ENCODE measurements at regions not wholly inside any gene's neighbourhood (a gene's known extent, or its start where the extent isn't known, plus 50 kb on each side); places are given as distances from the start of the nearest gene placed in this dataset.

- no peak for DNase-seq (ENCODE audit: low read depth)
- H3K4me3 ChIP-seq (replicated peaks; ENCODE audit: low read depth, low read length), result no peak overlapping the region
Observed at GRCh38 chr1:4964634-4965345, 310.4 kb downstream of the AJAP1 start.

DNA sequence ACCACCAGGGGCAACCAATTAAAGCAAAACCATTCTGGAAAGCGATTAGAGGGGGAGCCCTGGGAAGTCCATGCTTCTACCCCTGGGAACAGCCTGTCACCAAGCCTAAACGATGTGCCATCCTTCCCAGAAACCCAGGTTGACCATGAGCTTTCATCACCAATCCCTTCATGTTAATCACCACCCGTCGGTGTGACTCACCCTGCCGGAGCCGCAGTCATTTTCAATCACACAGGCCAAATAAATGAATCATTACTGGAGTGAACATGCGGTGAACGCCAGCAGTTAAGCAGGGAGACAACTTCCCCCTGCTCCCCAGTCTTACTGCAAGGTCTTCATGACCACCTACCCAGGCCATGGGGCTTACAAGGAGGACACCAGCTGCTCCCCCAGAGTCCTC is 308.8 kb downstream of the AJAP1 start:
- no peak overlapping the region for H3K4me3 ChIP-seq (replicated peaks; ENCODE audit: low read depth, low read length)
- DNase-seq (ENCODE audit: low read depth), result no peak
- TF ChIP-seq, protein P1, sequence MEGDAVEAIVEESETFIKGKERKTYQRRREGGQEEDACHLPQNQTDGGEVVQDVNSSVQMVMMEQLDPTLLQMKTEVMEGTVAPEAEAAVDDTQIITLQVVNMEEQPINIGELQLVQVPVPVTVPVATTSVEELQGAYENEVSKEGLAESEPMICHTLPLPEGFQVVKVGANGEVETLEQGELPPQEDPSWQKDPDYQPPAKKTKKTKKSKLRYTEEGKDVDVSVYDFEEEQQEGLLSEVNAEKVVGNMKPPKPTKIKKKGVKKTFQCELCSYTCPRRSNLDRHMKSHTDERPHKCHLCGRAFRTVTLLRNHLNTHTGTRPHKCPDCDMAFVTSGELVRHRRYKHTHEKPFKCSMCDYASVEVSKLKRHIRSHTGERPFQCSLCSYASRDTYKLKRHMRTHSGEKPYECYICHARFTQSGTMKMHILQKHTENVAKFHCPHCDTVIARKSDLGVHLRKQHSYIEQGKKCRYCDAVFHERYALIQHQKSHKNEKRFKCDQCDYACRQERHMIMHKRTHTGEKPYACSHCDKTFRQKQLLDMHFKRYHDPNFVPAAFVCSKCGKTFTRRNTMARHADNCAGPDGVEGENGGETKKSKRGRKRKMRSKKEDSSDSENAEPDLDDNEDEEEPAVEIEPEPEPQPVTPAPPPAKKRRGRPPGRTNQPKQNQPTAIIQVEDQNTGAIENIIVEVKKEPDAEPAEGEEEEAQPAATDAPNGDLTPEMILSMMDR (IDR thresholded peaks at IDR 0.05; ENCODE audit: low read length, missing control alignments), result no peak

More at GRCh38 chr1:4964634-4965345, 310.4 kb downstream of the AJAP1 start:
- TF ChIP-seq, protein P1 (IDR thresholded peaks at IDR 0.05; ENCODE audit: low read length, missing control alignments), result no peak

GRCh38 chr1:4962836-4963235 is 308.4 kb downstream of the AJAP1 start:
- TF ChIP-seq, protein P1 (IDR thresholded peaks at IDR 0.05; ENCODE audit: low read length, missing control alignments), result no peak
- no peak overlapping the region for H3K4me3 ChIP-seq (replicated peaks; ENCODE audit: low read depth, low read length)
- no peak for DNase-seq (ENCODE audit: low read depth)

GRCh38 chr1:4961935-4962645 is 307.7 kb downstream of the AJAP1 start:
- no peak overlapping the region for H3K4me3 ChIP-seq (replicated peaks; ENCODE audit: low read depth, low read length)
- no peak for DNase-seq (ENCODE audit: low read depth)
- TF ChIP-seq, protein P1 (IDR thresholded peaks at IDR 0.05; ENCODE audit: low read length, missing control alignments), result no peak

- H3K4me3 ChIP-seq (replicated peaks; ENCODE audit: low read depth, low read length), result no peak overlapping the region
- TF ChIP-seq, protein P1 (IDR thresholded peaks at IDR 0.05; ENCODE audit: low read length, missing control alignments), result no peak
- no peak for DNase-seq (ENCODE audit: low read depth)
Observed at GRCh38 chr1:4960782-4961475, 306.5 kb downstream of the AJAP1 start.

- DNase-seq (ENCODE audit: low read depth), result no peak
- no peak overlapping the region for H3K4me3 ChIP-seq (replicated peaks; ENCODE audit: low read depth, low read length)
- TF ChIP-seq, protein P1 (IDR thresholded peaks at IDR 0.05; ENCODE audit: low read length, missing control alignments), result no peak
Observed at GRCh38 chr1:4960336-4960735, 305.9 kb downstream of the AJAP1 start.

Data from fibroblast of pulmonary artery (primary cell).